Vagina (tissue), 2 donors: ENCODE measurements at regions not wholly inside any gene's neighbourhood (a gene's known extent, or its start where the extent isn't known, plus 50 kb on each side); places are given as distances from the start of the nearest gene placed in this dataset.

Experiments
- DNase-seq, 2 donors: peaks; one replicate each; pipeline ENCODE4 v3.0.0-alpha.2; 2017; ENCODE audit errors: extremely low spot score in 2 of 2
- H3K27ac ChIP-seq: fragments of 200-600 bp; sonication (generic); one replicate; pipeline ENCODE4 v1.5.1; 2019
- H3K27me3 ChIP-seq: fragments of 200-600 bp; sonication (generic); one replicate; pipeline ENCODE4 v1.5.1; 2019
- H3K36me3 ChIP-seq, 2 donors: fragments of 200-600 bp; sonication (generic); one replicate each; pipeline ENCODE4 v1.5.1; 2017 to 2019
- H3K4me1 ChIP-seq: fragments of 200-600 bp; sonication (generic); one replicate; pipeline ENCODE4 v1.5.1; 2019
- H3K4me3 ChIP-seq, 2 donors: fragments of 200-600 bp; sonication (generic); 1 replicate in 1 of 2; 2 replicates in 1 of 2; pipeline ENCODE4 v1.5.1; 2016 to 2019
- H3K9me3 ChIP-seq: fragments of 200-600 bp; sonication (generic); one replicate; pipeline ENCODE4 v1.5.1; 2019
- POLR2A ChIP-seq, 2 donors: fragments of 450-650 bp; IDR thresholded peaks; one replicate each; pipeline ENCODE4 v1.6.1; 2017; ENCODE audit warnings: antibody characterized with exemption in 2 of 2, mild to moderate bottlenecking in 2 of 2, moderate library complexity in 2 of 2
- POLR2AphosphoS5 ChIP-seq, 2 donors: sonication (generic); formaldehyde crosslinking; IDR thresholded peaks; one replicate each; pipeline ENCODE4 v1.9.0; 2017; ENCODE audit warnings: antibody characterized with exemption in 2 of 2, mild to moderate bottlenecking in 2 of 2, low read depth in 1 of 2; ENCODE audit not compliant: insufficient read depth in 1 of 2
- intact Hi-C: fragments of 100-400 bp; cut with DNase I; formaldehyde crosslinking; loops from one replicate; pipeline ENCODE4 v1.15.1; 2023
- TF ChIP-seq, protein P1 (sequence below), 3 experiments: fragments of 450-650 bp in 2 of 3; fragments of 200-600 bp in 1 of 3; sonication (generic) in 1 of 3; IDR thresholded peaks; one replicate each; pipeline ENCODE4 v1.5.1; 2017 to 2019; ENCODE audit warnings: antibody characterized with exemption in 3 of 3, mild to moderate bottlenecking in 2 of 3, moderate library complexity in 2 of 3

DNA sequence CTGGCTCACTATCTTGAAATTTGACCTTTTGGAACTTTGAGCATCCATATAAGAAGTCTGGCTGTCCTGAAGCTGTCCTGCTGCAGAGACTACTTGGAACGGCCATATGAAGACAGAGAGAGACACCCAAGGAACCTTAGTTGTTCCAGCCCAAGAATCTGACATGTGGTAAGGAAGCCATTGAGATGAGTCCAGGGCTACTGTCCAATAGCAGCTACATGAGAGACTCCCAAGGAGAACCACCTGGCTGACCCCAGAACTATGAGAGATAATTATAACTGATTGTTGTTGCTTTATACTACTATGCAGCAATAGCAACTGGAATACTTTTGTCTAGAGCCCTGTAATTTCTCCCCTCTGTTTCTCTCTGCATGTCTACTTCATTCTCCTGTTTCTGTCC lies 234.3 kb upstream of the TANK start:
- no peak overlapping the region for H3K27ac ChIP-seq
- TF ChIP-seq POLR2AphosphoS5 (IDR thresholded peaks at IDR 0.05; ENCODE audit: insufficient read depth in 1 of 2, low read depth in 1 of 2) (no peak), POLR2A (IDR thresholded peaks at IDR 0.05) (no peak)
- no peaks in the 10 kb centered on the region for H3K36me3 ChIP-seq
- DNase-seq = no peak
- no peak overlapping the region for H3K4me3 ChIP-seq
- H3K27me3 ChIP-seq = no peaks in the 10 kb centered on the region
- peaks cover 23% of the 10 kb centered on the region for H3K4me1 ChIP-seq
- H3K9me3 ChIP-seq = no peaks in the 10 kb centered on the region
- intact Hi-C loops = loop anchor here (5.0 kb wide), 1 partner anchor 1049 kb away; no protein-coding TSS in a partner anchor

DNA sequence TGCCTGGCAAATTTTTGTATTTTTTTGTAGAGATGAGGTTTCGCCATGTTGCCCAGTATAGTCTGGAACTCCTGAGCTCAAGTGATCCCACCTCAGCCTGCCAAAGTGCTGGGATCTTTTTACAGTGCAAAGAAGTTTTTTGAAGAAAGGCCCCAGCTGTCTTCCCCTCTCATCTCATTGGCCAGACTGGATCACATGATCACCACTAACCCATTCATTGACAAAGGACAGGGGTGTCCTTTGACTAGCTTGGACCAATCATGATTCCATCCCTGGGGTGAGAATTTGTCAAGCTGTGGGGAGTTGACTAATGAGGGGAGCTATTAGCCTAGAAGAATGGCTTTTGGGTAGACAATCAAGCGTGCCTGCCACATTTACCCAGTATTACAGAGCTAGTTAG lies 232.9 kb upstream of the TANK start:
- Histone ChIP-seq H3K9me3 (no peaks in the 10 kb centered on the region), H3K4me1 (peaks cover 16% of the 10 kb centered on the region), H3K27me3 (no peaks in the 10 kb centered on the region), H3K36me3 (no peaks in the 10 kb centered on the region), H3K4me3 (no peak overlapping the region), H3K27ac (no peak overlapping the region)
- intact Hi-C loops = loop anchor here (5.0 kb wide), 1 partner anchor 1050 kb away; no protein-coding TSS in a partner anchor
- DNase-seq = no peak
- TF ChIP-seq POLR2A (IDR thresholded peaks at IDR 0.05) (no peak), POLR2AphosphoS5 (IDR thresholded peaks at IDR 0.05; ENCODE audit: insufficient read depth in 1 of 2, low read depth in 1 of 2) (no peak)
- TF ChIP-seq, protein P1, sequence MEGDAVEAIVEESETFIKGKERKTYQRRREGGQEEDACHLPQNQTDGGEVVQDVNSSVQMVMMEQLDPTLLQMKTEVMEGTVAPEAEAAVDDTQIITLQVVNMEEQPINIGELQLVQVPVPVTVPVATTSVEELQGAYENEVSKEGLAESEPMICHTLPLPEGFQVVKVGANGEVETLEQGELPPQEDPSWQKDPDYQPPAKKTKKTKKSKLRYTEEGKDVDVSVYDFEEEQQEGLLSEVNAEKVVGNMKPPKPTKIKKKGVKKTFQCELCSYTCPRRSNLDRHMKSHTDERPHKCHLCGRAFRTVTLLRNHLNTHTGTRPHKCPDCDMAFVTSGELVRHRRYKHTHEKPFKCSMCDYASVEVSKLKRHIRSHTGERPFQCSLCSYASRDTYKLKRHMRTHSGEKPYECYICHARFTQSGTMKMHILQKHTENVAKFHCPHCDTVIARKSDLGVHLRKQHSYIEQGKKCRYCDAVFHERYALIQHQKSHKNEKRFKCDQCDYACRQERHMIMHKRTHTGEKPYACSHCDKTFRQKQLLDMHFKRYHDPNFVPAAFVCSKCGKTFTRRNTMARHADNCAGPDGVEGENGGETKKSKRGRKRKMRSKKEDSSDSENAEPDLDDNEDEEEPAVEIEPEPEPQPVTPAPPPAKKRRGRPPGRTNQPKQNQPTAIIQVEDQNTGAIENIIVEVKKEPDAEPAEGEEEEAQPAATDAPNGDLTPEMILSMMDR (IDR thresholded peaks at IDR 0.05) = no peak

GRCh38 chr2:160928854-160929301 lies 231.3 kb upstream of the TANK start:
- no peak for DNase-seq
- Histone ChIP-seq H3K4me3 (no peak overlapping the region), H3K4me1 (peaks cover 16% of the 10 kb centered on the region), H3K9me3 (no peaks in the 10 kb centered on the region), H3K27ac (no peak overlapping the region), H3K27me3 (no peaks in the 10 kb centered on the region), H3K36me3 (no peaks in the 10 kb centered on the region)
- TF ChIP-seq POLR2AphosphoS5 (IDR thresholded peaks at IDR 0.05; ENCODE audit: insufficient read depth in 1 of 2, low read depth in 1 of 2) (no peak), POLR2A (IDR thresholded peaks at IDR 0.05) (no peak)
- TF ChIP-seq, protein P1 (IDR thresholded peaks at IDR 0.05) = no peak
- intact Hi-C loops = loop anchor here (5.0 kb wide), 1 partner anchor 1052 kb away; no protein-coding TSS in a partner anchor

- intact Hi-C loops = no loop called here
- H3K9me3 ChIP-seq = no peaks in the 10 kb centered on the region
Observed at GRCh38 chr2:160931531-160931930, 228.7 kb upstream of the TANK start.

GRCh38 chr2:160932960-160933359 lies 227.3 kb upstream of the TANK start:
- H3K36me3 ChIP-seq = no peaks in the 10 kb centered on the region
- intact Hi-C loops = no loop called here

More at GRCh38 chr2:160931531-160931930, 228.7 kb upstream of the TANK start:
- Histone ChIP-seq H3K36me3 (no peaks in the 10 kb centered on the region), H3K27me3 (no peaks in the 10 kb centered on the region), H3K4me3 (no peak overlapping the region), H3K27ac (no peak overlapping the region), H3K4me1 (peaks cover 16% of the 10 kb centered on the region)
- TF ChIP-seq, protein P1 (IDR thresholded peaks at IDR 0.05) = no peak
- no peak for TF ChIP-seq POLR2A (IDR thresholded peaks at IDR 0.05)
- no peak for TF ChIP-seq POLR2AphosphoS5 (IDR thresholded peaks at IDR 0.05; ENCODE audit: insufficient read depth in 1 of 2, low read depth in 1 of 2)
- DNase-seq = no peak

More at GRCh38 chr2:160932960-160933359, 227.3 kb upstream of the TANK start:
- Histone ChIP-seq H3K27ac (no peak overlapping the region), H3K9me3 (no peaks in the 10 kb centered on the region), H3K4me1 (peaks cover 6% of the 10 kb centered on the region), H3K27me3 (no peaks in the 10 kb centered on the region), H3K4me3 (no peak overlapping the region)
- no peak for DNase-seq
- TF ChIP-seq POLR2AphosphoS5 (IDR thresholded peaks at IDR 0.05; ENCODE audit: insufficient read depth in 1 of 2, low read depth in 1 of 2) (no peak), POLR2A (IDR thresholded peaks at IDR 0.05) (no peak)
- TF ChIP-seq, protein P1 (IDR thresholded peaks at IDR 0.05) = no peak
